ENCODE measurements at regions not wholly inside any gene's neighbourhood (a gene's known extent, or its start where the extent isn't known, plus 50 kb on each side); places are given as distances from the start of the nearest gene placed in this dataset.
"Not testable (repeated sequence)": the region's sequence is repeated elsewhere in the genome, so short reads cannot be mapped to it uniquely, and the experiment has no call there.

- no peak for ATAC-seq
- no peak for TF ChIP-seq CTCF (IDR thresholded peaks at IDR 0.05)
- intact Hi-C loops (cut with DNase I, micrococcal nuclease) = no loop called here
- Histone ChIP-seq H3K36me3 (ENCODE audit: low read depth) (no peaks in the 10 kb centered on the region), H3K9me3 (peaks cover 24% of the 10 kb centered on the region), H3K4me1 (ENCODE audit: low read depth) (no peaks in the 10 kb centered on the region), H3K4me3 (no peak overlapping the region)
- DNase-seq = no peak
Measured at GRCh38 chr16:8070506-8070905, 519.8 kb downstream of the TMEM114 start.

- H3K4me3 ChIP-seq; intact Hi-C loops (cut with DNase I, micrococcal nuclease); DNase-seq; H3K36me3 ChIP-seq (ENCODE audit: low read depth); H3K4me1 ChIP-seq (ENCODE audit: low read depth); ATAC-seq: not testable (repeated sequence)
- peaks cover 28% of the 10 kb centered on the region for H3K9me3 ChIP-seq
Measured at GRCh38 chr16:8068225-8068624, 522.1 kb downstream of the TMEM114 start.

- no peak for ATAC-seq
- Histone ChIP-seq H3K4me3 (no peak overlapping the region), H3K36me3 (ENCODE audit: low read depth) (no peaks in the 10 kb centered on the region), H3K9me3 (peaks cover 23% of the 10 kb centered on the region), H3K4me1 (ENCODE audit: low read depth) (no peaks in the 10 kb centered on the region)
- no peak for DNase-seq
- no peak for TF ChIP-seq CTCF (IDR thresholded peaks at IDR 0.05)
- intact Hi-C loops (cut with DNase I, micrococcal nuclease) = no loop called here
Measured at GRCh38 chr16:8063159-8063558, 527.2 kb downstream of the TMEM114 start.

GRCh38 chr16:8062677-8063076 is 527.6 kb downstream of the TMEM114 start:
- Histone ChIP-seq H3K4me1 (ENCODE audit: low read depth) (no peaks in the 10 kb centered on the region), H3K4me3 (no peak overlapping the region), H3K9me3 (peaks cover 20% of the 10 kb centered on the region), H3K36me3 (ENCODE audit: low read depth) (no peaks in the 10 kb centered on the region)
- intact Hi-C loops (cut with DNase I, micrococcal nuclease) = no loop called here
- no peak for ATAC-seq
- no peak for DNase-seq
- TF ChIP-seq CTCF (IDR thresholded peaks at IDR 0.05) = no peak

- no peak overlapping the region for H3K4me3 ChIP-seq
- intact Hi-C loops (cut with DNase I, micrococcal nuclease) = no loop called here
- no peaks in the 10 kb centered on the region for H3K4me1 ChIP-seq (ENCODE audit: low read depth)
- TF ChIP-seq CTCF (IDR thresholded peaks at IDR 0.05) = no peak
- DNase-seq = no peak
- no peaks in the 10 kb centered on the region for H3K36me3 ChIP-seq (ENCODE audit: low read depth)
- ATAC-seq = no peak
- H3K9me3 ChIP-seq = no peaks in the 10 kb centered on the region
Measured at GRCh38 chr16:8055761-8056160, 534.5 kb downstream of the TMEM114 start.

- intact Hi-C loops (cut with DNase I, micrococcal nuclease) = no loop called here
- H3K4me1 ChIP-seq (ENCODE audit: low read depth) = no peaks in the 10 kb centered on the region
- no peaks in the 10 kb centered on the region for H3K9me3 ChIP-seq
- DNase-seq (no peak), ATAC-seq (no peak)
- no peaks in the 10 kb centered on the region for H3K36me3 ChIP-seq (ENCODE audit: low read depth)
- no peak overlapping the region for H3K4me3 ChIP-seq
- no peak for TF ChIP-seq CTCF (IDR thresholded peaks at IDR 0.05)
Measured at GRCh38 chr16:8053437-8053836, 536.9 kb downstream of the TMEM114 start.
